Activated T-cell treated with anti-CD3 and anti-CD28 coated beads, Interleukin-2, amount 50 U/mL, for 4 hours (primary cell): ENCODE measurements at regions not wholly inside any gene's neighbourhood (a gene's known extent, or its start where the extent isn't known, plus 50 kb on each side); places are given as distances from the start of the nearest gene placed in this dataset.

Experiments
- ATAC-seq, 2 donors: fragments of 200-7000 bp; cut with Tn5 transposase; one replicate each; pipeline ENCODE4 v1.10.0; 2021
- DNase-seq: peaks from one replicate; pipeline ENCODE4 v3.0.0-alpha.2; 2020
- H3K27me3 Mint-ChIP-seq: one replicate; pipeline ENCODE4 v1.8.0; 2021; ENCODE audit warnings: low read depth, mixed read lengths
- H3K36me3 Mint-ChIP-seq: one replicate; pipeline ENCODE4 v1.8.0; 2022; ENCODE audit warnings: mixed read lengths; ENCODE audit not compliant: insufficient read depth
- H3K4me1 Mint-ChIP-seq: one replicate; pipeline ENCODE4 v1.8.0; 2021; ENCODE audit warnings: low read depth, mixed read lengths
- H3K4me3 Mint-ChIP-seq: one replicate; pipeline ENCODE4 v1.8.0; 2021; ENCODE audit warnings: mild to moderate bottlenecking, moderate library complexity, mixed read lengths
- H3K9me3 Mint-ChIP-seq: one replicate; pipeline ENCODE4 v1.8.0; 2021; ENCODE audit warnings: mixed read lengths

DNA sequence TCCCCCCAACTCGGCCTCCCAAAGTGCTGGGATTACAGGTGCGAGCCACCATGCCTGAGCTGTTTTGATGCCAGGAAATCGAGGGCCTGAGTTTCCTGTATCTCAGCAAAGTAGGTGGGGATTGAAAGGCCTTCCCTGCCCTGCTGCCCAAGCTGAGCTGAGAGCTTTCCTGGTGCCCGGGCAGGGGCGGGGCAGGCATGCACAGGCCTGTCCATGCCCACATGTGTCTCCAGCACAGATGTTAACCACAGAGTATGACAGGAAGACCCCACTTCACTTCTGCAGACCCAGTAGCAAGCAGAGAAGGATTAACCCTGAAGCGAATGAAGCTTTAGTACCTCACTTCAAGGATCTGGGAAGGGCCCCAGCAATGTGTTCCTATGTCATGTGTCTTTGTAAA, 66.0 kb downstream of the GPR6 start:
- no peak for DNase-seq
- Mint-ChIP-seq H3K4me1 (peaks cover 13% of the 10 kb centered on the region), H3K27me3 (peaks cover 3% of the 10 kb centered on the region), H3K4me3 (no peak overlapping the region), H3K9me3 (no peaks in the 10 kb centered on the region), H3K36me3 (no peaks in the 10 kb centered on the region)
- ATAC-seq, result no peak

GRCh38 chr6:110044622-110045021, 66.5 kb downstream of the GPR6 start:
- DNase-seq, result no peak
- H3K36me3 Mint-ChIP-seq, result no peaks in the 10 kb centered on the region
- peaks cover 3% of the 10 kb centered on the region for H3K27me3 Mint-ChIP-seq
- H3K9me3 Mint-ChIP-seq, result no peaks in the 10 kb centered on the region
- no peak for ATAC-seq
- H3K4me3 Mint-ChIP-seq, result no peak overlapping the region
- H3K4me1 Mint-ChIP-seq, result peaks cover 8% of the 10 kb centered on the region

DNA sequence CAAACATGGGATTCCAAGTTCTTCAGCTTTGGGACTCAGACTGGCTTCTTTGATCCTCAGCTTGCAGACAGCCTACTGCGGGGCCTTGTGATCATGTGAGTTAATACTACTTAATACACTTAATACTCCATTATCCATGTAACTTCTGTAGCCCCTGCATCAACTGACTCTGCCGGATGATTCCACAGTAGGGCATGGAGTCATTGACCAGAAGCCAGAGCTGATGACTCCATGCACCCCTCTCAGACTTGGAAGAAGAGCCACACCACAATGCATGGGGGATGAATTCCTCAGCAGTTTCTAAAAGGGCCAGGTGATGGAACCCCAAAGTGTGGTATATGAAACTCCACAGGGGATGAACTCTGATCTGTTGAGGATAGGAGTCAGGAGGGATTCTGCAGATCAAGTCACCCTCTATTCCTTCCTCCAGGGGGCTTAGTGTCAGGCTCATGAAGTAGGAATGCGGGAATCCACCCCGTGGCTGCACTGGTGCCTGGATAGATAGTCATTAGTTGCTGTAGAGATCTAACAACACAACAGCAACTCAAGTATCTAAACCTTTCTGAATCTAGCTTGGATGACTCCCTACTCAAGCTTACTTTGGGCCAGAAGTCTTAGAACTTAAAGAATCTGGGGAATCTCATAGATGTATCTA, 70.2 kb downstream of the GPR6 start:
- Mint-ChIP-seq H3K4me3 (no peak overlapping the region), H3K9me3 (no peaks in the 10 kb centered on the region), H3K36me3 (no peaks in the 10 kb centered on the region), H3K4me1 (no peaks in the 10 kb centered on the region), H3K27me3 (peaks cover 7% of the 10 kb centered on the region)
- DNase-seq, result no peak
- ATAC-seq, result no peak

- Mint-ChIP-seq H3K4me3 (no peak overlapping the region), H3K27me3 (peaks cover 14% of the 10 kb centered on the region), H3K9me3 (no peaks in the 10 kb centered on the region), H3K4me1 (no peaks in the 10 kb centered on the region), H3K36me3 (no peaks in the 10 kb centered on the region)
- no peak for ATAC-seq
- no peak for DNase-seq
Observed at GRCh38 chr6:110049696-110050439, 71.8 kb downstream of the GPR6 start.
